ENCODE measurements at regions not wholly inside any gene's neighbourhood (a gene's known extent, or its start where the extent isn't known, plus 50 kb on each side); places are given as distances from the start of the nearest gene placed in this dataset.

DNA sequence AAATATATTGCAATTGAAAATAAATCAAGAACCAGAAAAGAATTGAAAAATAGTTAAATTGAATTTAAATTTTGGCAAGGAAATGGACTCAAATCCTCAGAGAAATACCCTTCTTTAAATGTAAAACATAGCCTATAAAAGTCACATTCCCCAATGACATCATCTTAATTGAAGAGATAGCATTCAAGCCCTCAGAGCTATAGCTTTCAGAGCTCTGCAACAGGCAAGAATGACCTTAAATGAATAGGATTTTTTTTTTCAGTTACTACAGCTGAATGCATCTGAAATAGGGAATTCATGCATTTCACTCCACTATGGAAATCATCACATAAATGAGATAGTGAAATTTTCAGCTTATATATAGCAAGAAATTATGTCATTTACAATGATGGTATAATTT is 1049.0 kb downstream of the OLFM4 start:
- TF ChIP-seq, protein P1, sequence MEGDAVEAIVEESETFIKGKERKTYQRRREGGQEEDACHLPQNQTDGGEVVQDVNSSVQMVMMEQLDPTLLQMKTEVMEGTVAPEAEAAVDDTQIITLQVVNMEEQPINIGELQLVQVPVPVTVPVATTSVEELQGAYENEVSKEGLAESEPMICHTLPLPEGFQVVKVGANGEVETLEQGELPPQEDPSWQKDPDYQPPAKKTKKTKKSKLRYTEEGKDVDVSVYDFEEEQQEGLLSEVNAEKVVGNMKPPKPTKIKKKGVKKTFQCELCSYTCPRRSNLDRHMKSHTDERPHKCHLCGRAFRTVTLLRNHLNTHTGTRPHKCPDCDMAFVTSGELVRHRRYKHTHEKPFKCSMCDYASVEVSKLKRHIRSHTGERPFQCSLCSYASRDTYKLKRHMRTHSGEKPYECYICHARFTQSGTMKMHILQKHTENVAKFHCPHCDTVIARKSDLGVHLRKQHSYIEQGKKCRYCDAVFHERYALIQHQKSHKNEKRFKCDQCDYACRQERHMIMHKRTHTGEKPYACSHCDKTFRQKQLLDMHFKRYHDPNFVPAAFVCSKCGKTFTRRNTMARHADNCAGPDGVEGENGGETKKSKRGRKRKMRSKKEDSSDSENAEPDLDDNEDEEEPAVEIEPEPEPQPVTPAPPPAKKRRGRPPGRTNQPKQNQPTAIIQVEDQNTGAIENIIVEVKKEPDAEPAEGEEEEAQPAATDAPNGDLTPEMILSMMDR (conservative IDR thresholded peaks at IDR 0.05; ENCODE audit: low read length), result no peak
- no peak for TF ChIP-seq EZH2phosphoT487 (IDR thresholded peaks at IDR 0.05; ENCODE audit: borderline replicate concordance, low read depth, low read length)
